SK-N-MC (cell line): ENCODE measurements at regions not wholly inside any gene's neighbourhood (a gene's known extent, or its start where the extent isn't known, plus 50 kb on each side); places are given as distances from the start of the nearest gene placed in this dataset.

Experiments
- EZH2 ChIP-seq: fragments of 200-600 bp; sonication (generic); IDR thresholded peaks from one replicate; pipeline ENCODE4 v1.6.1; 2017; ENCODE audit warnings: antibody characterized with exemption
- FOXP2 ChIP-seq: optimal IDR thresholded peaks from 2 replicates; pipeline ENCODE3; 2011; ENCODE audit warnings: mild to moderate bottlenecking, moderate library complexity; ENCODE audit not compliant: insufficient read depth; ENCODE audit errors: extremely low read length, control extremely low read depth
- POLR2AphosphoS5 ChIP-seq: IDR thresholded peaks from 2 replicates; pipeline ENCODE4 v1.6.1; 2012; ENCODE audit warnings: mild to moderate bottlenecking, low read depth, low read length, borderline replicate concordance

GRCh38 chr13:24614306-24615080 lies 65.7 kb upstream of the ATP12A start:
- TF ChIP-seq FOXP2 (no peak), EZH2 (no peak), POLR2AphosphoS5 (no peak)
